HL-60 (cell line): ENCODE measurements at regions not wholly inside any gene's neighbourhood (a gene's known extent, or its start where the extent isn't known, plus 50 kb on each side); places are given as distances from the start of the nearest gene placed in this dataset.

Experiments
- DNase-seq, 2 experiments: peaks; one replicate each; pipeline ENCODE4 v3.0.0-alpha.2; 2010 to 2020; ENCODE audit warnings: low read depth in 1 of 2, low spot score in 1 of 2
- H3K27ac ChIP-seq: fragments of 250-450 bp; sonication (Bioruptor Pico); replicated peaks from 2 replicates; pipeline ENCODE4 v1.5.1; 2020; ENCODE audit warnings: mild to moderate bottlenecking, moderate library complexity
- H3K27me3 ChIP-seq: fragments of 250-450 bp; sonication (Bioruptor Pico); 2 replicates; pipeline ENCODE4 v1.5.1; 2021; ENCODE audit warnings: mild to moderate bottlenecking, moderate library complexity; ENCODE audit not compliant: insufficient read depth, poor library complexity, severe bottlenecking
- H3K4me3 ChIP-seq: replicated peaks from 2 replicates; pipeline ENCODE4 v1.5.1; 2011; ENCODE audit warnings: mild to moderate bottlenecking, control low read depth, low read length; ENCODE audit not compliant: insufficient read depth
- CTCF ChIP-seq: IDR thresholded peaks from one replicate; pipeline ENCODE4 v1.5.1; 2011; ENCODE audit warnings: low read length, control low read depth, inconsistent platforms; ENCODE audit not compliant: insufficient read depth
- GABPA ChIP-seq: IDR thresholded peaks from 2 replicates; pipeline ENCODE4 v1.6.1; 2012; ENCODE audit warnings: low read depth
- POLR2AphosphoS5 ChIP-seq: IDR thresholded peaks from 2 replicates; pipeline ENCODE4 v1.6.1; 2012; ENCODE audit warnings: low read depth
- REST ChIP-seq: IDR thresholded peaks from 2 replicates; pipeline ENCODE4 v1.6.1; 2012; ENCODE audit warnings: low read depth; ENCODE audit not compliant: insufficient replicate concordance
- SPI1 ChIP-seq: IDR thresholded peaks from 2 replicates; pipeline ENCODE4 v1.6.1; 2012; ENCODE audit warnings: low read depth, mild to moderate bottlenecking, borderline replicate concordance

GRCh38 chr9:23379842-23380241 lies 446.2 kb downstream of the ELAVL2 start:
- Histone ChIP-seq H3K27me3 (no peaks in the 10 kb centered on the region), H3K27ac (no peak overlapping the region), H3K4me3 (no peak overlapping the region)
- no peak for DNase-seq
- TF ChIP-seq GABPA (no peak), SPI1 (no peak), CTCF (no peak), POLR2AphosphoS5 (no peak), REST (no peak)

GRCh38 chr9:23380821-23381220 lies 445.2 kb downstream of the ELAVL2 start:
- no peaks in the 10 kb centered on the region for H3K27me3 ChIP-seq
- no peak overlapping the region for H3K4me3 ChIP-seq
- no peak overlapping the region for H3K27ac ChIP-seq
- DNase-seq: no peak
- TF ChIP-seq REST (no peak), GABPA (no peak), CTCF (no peak), SPI1 (no peak), POLR2AphosphoS5 (no peak)

- TF ChIP-seq SPI1 (no peak), REST (no peak), CTCF (no peak), GABPA (no peak), POLR2AphosphoS5 (no peak)
- DNase-seq: no peak
- no peak overlapping the region for H3K4me3 ChIP-seq
- no peak overlapping the region for H3K27ac ChIP-seq
- no peaks in the 10 kb centered on the region for H3K27me3 ChIP-seq
Observed at GRCh38 chr9:23382418-23382817, 443.6 kb downstream of the ELAVL2 start.
